Rectal smooth muscle tissue (tissue), 1 donor: ENCODE measurements at regions not wholly inside any gene's neighbourhood (a gene's known extent, or its start where the extent isn't known, plus 50 kb on each side); places are given as distances from the start of the nearest gene placed in this dataset.
A peak's percentile ranks its signal among the peaks of the same experiment; 100 is the strongest.

Source experiments
- H3K27ac ChIP-seq: one replicate; pipeline ENCODE4 v1.7.0; 2013; ENCODE audit warnings: low read depth, low read length, inconsistent platforms
- H3K27me3 ChIP-seq: one replicate; pipeline ENCODE4 v1.7.0; 2013; ENCODE audit warnings: low read length; ENCODE audit not compliant: control insufficient read depth, insufficient read depth
- H3K36me3 ChIP-seq: one replicate; pipeline ENCODE4 v1.7.0; 2013; ENCODE audit warnings: low read length; ENCODE audit not compliant: control insufficient read depth, insufficient read depth
- H3K4me1 ChIP-seq: one replicate; pipeline ENCODE4 v1.7.0; 2013; ENCODE audit warnings: low read length; ENCODE audit not compliant: control insufficient read depth, insufficient read depth
- H3K4me3 ChIP-seq: one replicate; pipeline ENCODE4 v1.7.0; 2013; ENCODE audit warnings: low read length
- H3K9ac ChIP-seq: one replicate; pipeline ENCODE4 v1.7.0; 2013; ENCODE audit warnings: low read length

- Histone ChIP-seq H3K36me3 (no peaks in the 10 kb centered on the region), H3K4me3 (no peak overlapping the region)
These were observed 124.9 kb downstream of the CBLL2 start for GRCh38 chrX:22397566-22397965.

GRCh38 chrX:22399437-22400192 lies 126.9 kb downstream of the CBLL2 start:
- H3K9ac ChIP-seq, result no peak overlapping the region
- no peak overlapping the region for H3K27ac ChIP-seq
- no peaks in the 10 kb centered on the region for H3K27me3 ChIP-seq
- H3K4me3 ChIP-seq, result no peak overlapping the region
- no peaks in the 10 kb centered on the region for H3K36me3 ChIP-seq
- H3K4me1 ChIP-seq, result no peaks in the 10 kb centered on the region

More at GRCh38 chrX:22397566-22397965, 124.9 kb downstream of the CBLL2 start:
- Histone ChIP-seq H3K4me1 (peaks cover 2% of the 10 kb centered on the region), H3K27ac (no peak overlapping the region), H3K9ac (no peak overlapping the region), H3K27me3 (no peaks in the 10 kb centered on the region)

- no peaks in the 10 kb centered on the region for H3K27me3 ChIP-seq
- H3K4me1 ChIP-seq, result no peaks in the 10 kb centered on the region
- no peak overlapping the region for H3K4me3 ChIP-seq
- no peaks in the 10 kb centered on the region for H3K36me3 ChIP-seq
- H3K27ac ChIP-seq, result no peak overlapping the region
- H3K9ac ChIP-seq, result no peak overlapping the region
These were observed 131.6 kb downstream of the CBLL2 start for GRCh38 chrX:22404297-22404696.

DNA sequence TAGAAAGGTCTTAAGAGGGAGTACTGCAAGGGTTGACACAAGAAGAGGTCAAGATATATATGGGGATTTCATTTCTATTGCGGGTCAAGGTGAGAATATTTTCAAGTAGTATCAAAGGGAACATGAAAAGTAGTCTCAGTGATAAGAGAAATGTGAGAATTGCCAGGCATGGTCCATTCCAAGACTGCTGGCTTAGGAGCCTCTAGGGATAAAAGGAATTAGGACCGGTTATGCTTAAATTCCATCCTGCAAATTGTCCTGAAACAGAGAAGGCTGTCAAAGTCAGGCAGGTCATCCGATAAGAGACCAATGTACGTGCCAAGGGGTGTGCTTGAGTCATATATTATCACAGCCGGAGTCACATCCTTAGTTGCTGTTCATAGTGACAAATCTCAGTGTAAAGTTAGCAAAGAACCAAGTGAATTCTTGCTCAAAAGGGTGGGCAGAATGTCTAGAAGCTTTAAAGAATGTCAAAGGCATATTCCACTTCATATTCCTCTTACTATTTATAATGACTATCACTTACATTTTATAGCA lies 133.6 kb downstream of the CBLL2 start:
- Histone ChIP-seq H3K27ac (no peak overlapping the region), H3K9ac (no peak overlapping the region), H3K36me3 (no peaks in the 10 kb centered on the region), H3K4me3 (no peak overlapping the region), H3K27me3 (no peaks in the 10 kb centered on the region), H3K4me1 (no peaks in the 10 kb centered on the region)

GRCh38 chrX:22409418-22409817 lies 136.7 kb downstream of the CBLL2 start:
- Histone ChIP-seq H3K4me3 (no peak overlapping the region), H3K36me3 (no peaks in the 10 kb centered on the region), H3K4me1 (no peaks in the 10 kb centered on the region), H3K27ac (no peak overlapping the region), H3K9ac (no peak overlapping the region), H3K27me3 (no peaks in the 10 kb centered on the region)

GRCh38 chrX:22424122-22424915 lies 151.6 kb downstream of the CBLL2 start:
- Histone ChIP-seq H3K27me3 (no peaks in the 10 kb centered on the region), H3K27ac (no peak overlapping the region), H3K4me1 (no peaks in the 10 kb centered on the region), H3K4me3 (no peak overlapping the region), H3K9ac (no peak overlapping the region), H3K36me3 (no peaks in the 10 kb centered on the region)

- no peak overlapping the region for H3K27ac ChIP-seq
- no peaks in the 10 kb centered on the region for H3K27me3 ChIP-seq
- H3K4me3 ChIP-seq, result no peak overlapping the region
- H3K4me1 ChIP-seq, result peaks cover 2% of the 10 kb centered on the region
- no peak overlapping the region for H3K9ac ChIP-seq
- H3K36me3 ChIP-seq, result no peaks in the 10 kb centered on the region
These were observed 152.2 kb downstream of the CBLL2 start for GRCh38 chrX:22424919-22425318.

DNA sequence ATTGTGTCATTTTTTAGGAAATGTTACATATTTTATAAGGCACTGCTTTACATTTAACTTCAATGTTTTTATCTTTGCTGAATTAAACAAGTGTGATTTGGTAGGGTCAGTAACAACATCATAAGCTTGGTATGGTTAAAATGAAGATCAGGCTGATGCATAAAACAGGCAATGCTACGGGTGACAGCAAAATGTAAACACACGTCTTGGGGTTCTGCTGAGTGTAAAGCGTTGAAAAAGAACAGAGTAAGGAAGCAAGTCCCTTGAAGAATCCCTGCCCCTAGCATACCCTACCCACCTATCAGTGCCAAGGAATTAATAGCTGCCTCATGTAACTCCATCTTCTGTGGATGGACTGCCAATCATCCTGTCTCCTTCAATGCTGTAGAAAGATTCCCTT lies 157.0 kb downstream of the CBLL2 start:
- H3K27me3 ChIP-seq, result no peaks in the 10 kb centered on the region
- no peaks in the 10 kb centered on the region for H3K36me3 ChIP-seq
- H3K27ac ChIP-seq, result peak overlapping the region; percentile 57

GRCh38 chrX:22430701-22431100 lies 158.0 kb downstream of the CBLL2 start:
- peaks cover 4% of the 10 kb centered on the region for H3K4me1 ChIP-seq
- no peak overlapping the region for H3K9ac ChIP-seq
- no peak overlapping the region for H3K27ac ChIP-seq

More for the DNA sequence above, 157.0 kb downstream of the CBLL2 start:
- H3K9ac ChIP-seq, result no peak overlapping the region
- peaks cover 4% of the 10 kb centered on the region for H3K4me1 ChIP-seq
- no peak overlapping the region for H3K4me3 ChIP-seq

GRCh38 chrX:22433292-22434070 lies 160.8 kb downstream of the CBLL2 start:
- no peaks in the 10 kb centered on the region for H3K36me3 ChIP-seq
- H3K9ac ChIP-seq, result no peak overlapping the region
- peaks cover 4% of the 10 kb centered on the region for H3K4me1 ChIP-seq
- no peak overlapping the region for H3K27ac ChIP-seq
- no peak overlapping the region for H3K4me3 ChIP-seq
- no peaks in the 10 kb centered on the region for H3K27me3 ChIP-seq

More at GRCh38 chrX:22430701-22431100, 158.0 kb downstream of the CBLL2 start:
- Histone ChIP-seq H3K36me3 (no peaks in the 10 kb centered on the region), H3K27me3 (no peaks in the 10 kb centered on the region), H3K4me3 (no peak overlapping the region)

DNA sequence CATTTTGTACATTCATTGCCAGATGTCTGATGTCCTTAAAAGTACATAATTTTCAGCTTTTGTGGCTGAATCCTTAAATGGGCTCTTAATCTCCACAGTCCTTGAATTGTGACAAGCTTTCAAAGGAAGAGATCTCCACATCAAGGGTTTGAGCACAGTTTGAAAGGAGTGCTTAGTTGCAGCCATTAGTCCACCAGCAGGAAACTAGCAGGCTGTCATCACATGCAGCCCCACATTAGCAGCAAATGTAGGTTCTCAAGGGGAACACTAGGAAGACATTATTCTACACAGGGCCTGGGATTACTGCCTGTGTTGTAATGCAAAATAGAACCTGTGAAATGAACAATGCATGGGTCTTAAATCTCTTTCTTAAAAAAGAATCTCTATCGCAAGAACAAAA lies 173.2 kb downstream of the CBLL2 start:
- H3K9ac ChIP-seq, result no peak overlapping the region

GRCh38 chrX:22462959-22463358 lies 190.2 kb downstream of the CBLL2 start:
- H3K4me3 ChIP-seq, result no peak overlapping the region
- no peak overlapping the region for H3K27ac ChIP-seq
- no peaks in the 10 kb centered on the region for H3K27me3 ChIP-seq
- no peaks in the 10 kb centered on the region for H3K4me1 ChIP-seq
- no peaks in the 10 kb centered on the region for H3K36me3 ChIP-seq
- no peak overlapping the region for H3K9ac ChIP-seq

More for the DNA sequence above, 173.2 kb downstream of the CBLL2 start:
- Histone ChIP-seq H3K27ac (no peak overlapping the region), H3K27me3 (no peaks in the 10 kb centered on the region), H3K4me3 (no peak overlapping the region), H3K4me1 (no peaks in the 10 kb centered on the region), H3K36me3 (no peaks in the 10 kb centered on the region)
